ENCODE measurements at regions not wholly inside any gene's neighbourhood (a gene's known extent, or its start where the extent isn't known, plus 50 kb on each side); places are given as distances from the start of the nearest gene placed in this dataset.

DNA sequence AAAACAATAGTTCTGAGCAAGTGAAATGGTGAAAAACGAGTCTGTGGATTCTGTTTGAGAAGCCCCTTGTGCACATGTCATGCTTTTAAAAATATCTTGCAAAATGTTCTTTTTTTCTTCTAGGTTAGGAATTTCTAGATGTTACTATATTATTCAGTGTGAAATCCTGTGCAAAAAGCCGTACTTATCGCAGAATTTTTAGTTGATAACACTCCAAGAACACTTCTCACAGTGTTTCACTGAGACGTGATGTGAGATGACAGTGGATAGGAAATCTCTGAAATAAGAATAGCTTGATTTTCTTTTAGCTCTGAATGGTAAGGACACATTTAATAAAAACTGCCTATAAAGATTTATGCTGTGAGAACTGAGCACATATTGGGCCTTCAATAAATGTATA lies 234.5 kb downstream of the SNAPC1 start:
- DNase-seq (ENCODE audit: extremely low spot score in 2 of 2) = no peak
- Histone ChIP-seq H3K4me1 (no peaks in the 10 kb centered on the region), H3K4me3 (no peak overlapping the region), H3K27ac (no peak overlapping the region), H3K27me3 (no peaks in the 10 kb centered on the region), H3K36me3 (no peaks in the 10 kb centered on the region), H3K9me3 (no peaks in the 10 kb centered on the region)
- intact Hi-C loops (cut with DNase I) = no loop called here
- TF ChIP-seq POLR2AphosphoS5 (IDR thresholded peaks at IDR 0.05; ENCODE audit: insufficient read depth in 1 of 2, low read depth in 1 of 2) (no peak), POLR2A (IDR thresholded peaks at IDR 0.05) (no peak), CTCF (IDR thresholded peaks at IDR 0.05) (no peak)

DNA sequence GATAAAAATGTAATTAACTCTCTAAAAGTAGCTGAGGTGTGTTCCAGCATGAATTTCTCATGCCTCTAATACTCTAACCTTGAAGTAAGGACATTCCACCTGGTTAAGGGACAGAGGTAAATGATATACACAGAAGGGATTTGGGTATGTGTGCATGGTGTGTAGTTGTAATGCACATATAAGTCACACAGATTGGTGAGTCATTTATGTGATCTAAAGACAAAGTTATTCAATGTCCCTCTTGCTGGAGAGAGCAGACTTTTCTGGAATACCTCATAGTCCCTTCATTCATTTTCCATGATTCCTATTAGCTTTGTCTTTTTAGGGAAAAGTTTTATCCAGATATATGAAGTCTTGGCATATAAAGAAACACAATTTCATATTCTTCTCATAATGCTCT lies 234.9 kb downstream of the SNAPC1 start:
- H3K27me3 ChIP-seq = no peaks in the 10 kb centered on the region
- no peaks in the 10 kb centered on the region for H3K36me3 ChIP-seq
- H3K27ac ChIP-seq = no peak overlapping the region
- no peaks in the 10 kb centered on the region for H3K9me3 ChIP-seq
- TF ChIP-seq POLR2A (IDR thresholded peaks at IDR 0.05) = no peak
- no peak for TF ChIP-seq POLR2AphosphoS5 (IDR thresholded peaks at IDR 0.05; ENCODE audit: insufficient read depth in 1 of 2, low read depth in 1 of 2)
- no peak for TF ChIP-seq CTCF (IDR thresholded peaks at IDR 0.05)
- no peaks in the 10 kb centered on the region for H3K4me1 ChIP-seq
- H3K4me3 ChIP-seq = no peak overlapping the region
- no peak for DNase-seq (ENCODE audit: extremely low spot score in 2 of 2)
- intact Hi-C loops (cut with DNase I) = no loop called here

- Histone ChIP-seq H3K4me1 (no peaks in the 10 kb centered on the region), H3K36me3 (no peaks in the 10 kb centered on the region), H3K27ac (no peak overlapping the region), H3K9me3 (no peaks in the 10 kb centered on the region), H3K4me3 (no peak overlapping the region), H3K27me3 (no peaks in the 10 kb centered on the region)
- intact Hi-C loops (cut with DNase I) = no loop called here
- TF ChIP-seq POLR2A (IDR thresholded peaks at IDR 0.05) (no peak), CTCF (IDR thresholded peaks at IDR 0.05) (no peak), POLR2AphosphoS5 (IDR thresholded peaks at IDR 0.05; ENCODE audit: insufficient read depth in 1 of 2, low read depth in 1 of 2) (no peak)
- no peak for DNase-seq (ENCODE audit: extremely low spot score in 2 of 2)
Observed at GRCh38 chr14:62001963-62002362, 239.7 kb downstream of the SNAPC1 start.

- H3K27me3 ChIP-seq = no peaks in the 10 kb centered on the region
- DNase-seq (ENCODE audit: extremely low spot score in 2 of 2) = no peak
- intact Hi-C loops (cut with DNase I) = no loop called here
- no peak overlapping the region for H3K27ac ChIP-seq
- H3K36me3 ChIP-seq = no peaks in the 10 kb centered on the region
- TF ChIP-seq CTCF (IDR thresholded peaks at IDR 0.05) (no peak), POLR2AphosphoS5 (IDR thresholded peaks at IDR 0.05; ENCODE audit: insufficient read depth in 1 of 2, low read depth in 1 of 2) (no peak), POLR2A (IDR thresholded peaks at IDR 0.05) (no peak)
- H3K4me3 ChIP-seq = no peak overlapping the region
- H3K9me3 ChIP-seq = no peaks in the 10 kb centered on the region
- H3K4me1 ChIP-seq = no peaks in the 10 kb centered on the region
Observed at GRCh38 chr14:62002642-62003041, 240.4 kb downstream of the SNAPC1 start.

DNA sequence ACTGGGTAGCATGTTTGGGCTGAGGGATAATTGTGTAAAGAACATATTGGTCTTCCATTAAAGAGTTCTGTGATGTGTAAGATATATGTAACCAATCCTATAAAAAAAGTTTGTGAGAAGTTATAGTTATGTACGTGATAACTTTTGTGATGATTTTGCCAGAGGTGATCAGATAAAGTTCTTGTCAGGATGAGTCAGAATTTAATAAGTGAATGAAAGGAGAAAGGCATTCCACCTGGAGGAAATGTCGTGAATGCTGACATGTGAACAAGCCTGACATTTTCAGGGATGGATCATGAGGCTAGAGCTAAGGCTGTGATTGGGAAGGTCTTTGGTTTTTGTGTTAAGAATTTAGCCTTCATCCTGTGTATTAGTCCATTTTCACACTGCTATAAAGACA lies 241.5 kb downstream of the SNAPC1 start:
- DNase-seq (ENCODE audit: extremely low spot score in 2 of 2) = no peak
- Histone ChIP-seq H3K4me3 (no peak overlapping the region), H3K27ac (no peak overlapping the region), H3K27me3 (no peaks in the 10 kb centered on the region), H3K4me1 (no peaks in the 10 kb centered on the region), H3K36me3 (no peaks in the 10 kb centered on the region), H3K9me3 (no peaks in the 10 kb centered on the region)
- TF ChIP-seq CTCF (IDR thresholded peaks at IDR 0.05) (no peak), POLR2A (IDR thresholded peaks at IDR 0.05) (no peak), POLR2AphosphoS5 (IDR thresholded peaks at IDR 0.05; ENCODE audit: insufficient read depth in 1 of 2, low read depth in 1 of 2) (no peak)
- intact Hi-C loops (cut with DNase I) = no loop called here

Measured in vagina (tissue), 2 donors.